Adrenal gland (tissue), 9 donors: ENCODE measurements at regions not wholly inside any gene's neighbourhood (a gene's known extent, or its start where the extent isn't known, plus 50 kb on each side); places are given as distances from the start of the nearest gene placed in this dataset.

Experiments
- DNase-seq, 7 donors: peaks; one replicate each; pipeline ENCODE4 v3.0.0-alpha.2; 2019 to 2020
- H3K27ac ChIP-seq, 5 donors: fragments of 200-600 bp; sonication (generic) in 4 of 5; 1 replicate in 3 of 5; 2 replicates in 2 of 5; pipeline versions ENCODE4 v1.5.1 to v1.8.0; 2016 to 2020; ENCODE audit warnings: mild to moderate bottlenecking in 1 of 5
- H3K27me3 ChIP-seq: fragments of 200-600 bp; 2 replicates; pipeline ENCODE4 v1.8.0; 2021
- H3K36me3 ChIP-seq, 2 donors: fragments of 200-600 bp; replicated peaks in 1 of 2; 1 replicate in 1 of 2; 2 replicates in 1 of 2; pipeline versions ENCODE4 v1.5.1 to v1.8.0; 2018 to 2022
- H3K4me1 ChIP-seq, 2 donors: fragments of 200-600 bp; replicated peaks in 1 of 2; 1 replicate in 1 of 2; 2 replicates in 1 of 2; pipeline versions ENCODE4 v1.5.1 to v1.8.0; 2018 to 2021
- H3K4me3 ChIP-seq, 4 donors: fragments of 200-600 bp; sonication (generic) in 3 of 4; one replicate each; pipeline ENCODE4 v1.5.1; 2016 to 2018
- H3K9me3 ChIP-seq, 3 donors: fragments of 200-600 bp; sonication (generic) in 1 of 3; replicated peaks in 1 of 3; 1 replicate in 2 of 3; 2 replicates in 1 of 3; pipeline versions ENCODE4 v1.5.1 to v1.8.0; 2016 to 2021
- CTCF ChIP-seq, 6 experiments: fragments of 450-650 bp in 4 of 6; fragments of 200-600 bp in 2 of 6; sonication (generic) in 1 of 6; IDR thresholded peaks; 1 replicate in 5 of 6; 2 replicates in 1 of 6; pipeline versions ENCODE4 v1.5.1 to v1.8.0; 2016 to 2021; ENCODE audit warnings: antibody characterized with exemption in 6 of 6, mild to moderate bottlenecking in 2 of 6, moderate library complexity in 1 of 6
- POLR2A ChIP-seq, 2 donors: fragments of 450-650 bp; IDR thresholded peaks; one replicate each; pipeline ENCODE4 v1.6.1; 2017; ENCODE audit warnings: antibody characterized with exemption in 2 of 2, mild to moderate bottlenecking in 2 of 2, moderate library complexity in 1 of 2
- WGBS, 4 donors: extraction: QIAGEN DNeasy Blood & Tissue Kit in 2 of 4; methylation state at CpG; one replicate each; pipeline versions ENCODE4 v1.1.5 to v1.1.7; 2013 to 2017; 5-methylcytosine and 5-hydroxymethylcytosine counted together
- intact Hi-C, 2 donors: fragments of 100-400 bp; cut with DNase I; formaldehyde crosslinking; loops; one replicate each; pipeline versions ENCODE4 v1.14.1 to v1.15.0; 2022 to 2023
- donor health status: healthy with polysubstance abuse.
- donor health status: Bipolar disorder and iron deficiency.
- donor health status: DM: yes; HTN: yes; CAD: no.
- donor health status: DM: no; HTN: no; CAD: no.
- donor health status: DM: no; HTN: no; CAD: no.

- Histone ChIP-seq H3K36me3 (no peaks in the 10 kb centered on the region), H3K9me3 (no peaks in the 10 kb centered on the region), H3K4me1 (no peaks in the 10 kb centered on the region), H3K27ac (no peak overlapping the region), H3K27me3 (no peaks in the 10 kb centered on the region), H3K4me3 (no peak overlapping the region)
- DNase-seq = no peak
- TF ChIP-seq POLR2A (IDR thresholded peaks at IDR 0.05) (no peak), CTCF (IDR thresholded peaks at IDR 0.05) (no peak)
- intact Hi-C loops = no loop called here
- 75 to 82% (median 77%) methylated on average over 3 of the region's 3 CpGs for WGBS, 4 donors
Measured at GRCh38 chr20:54324652-54325285, 116.9 kb downstream of the PFDN4 start.

GRCh38 chr20:54335299-54335698 is 127.4 kb downstream of the PFDN4 start:
- H3K4me3 ChIP-seq = no peak overlapping the region
- no peaks in the 10 kb centered on the region for H3K9me3 ChIP-seq
- DNase-seq = no peak
- intact Hi-C loops = no loop called here
- H3K36me3 ChIP-seq = no peaks in the 10 kb centered on the region
- TF ChIP-seq POLR2A (IDR thresholded peaks at IDR 0.05) = no peak
- no peak for TF ChIP-seq CTCF (IDR thresholded peaks at IDR 0.05)
- H3K27me3 ChIP-seq = no peaks in the 10 kb centered on the region
- no peak overlapping the region for H3K27ac ChIP-seq
- no peaks in the 10 kb centered on the region for H3K4me1 ChIP-seq
- 68 to 88% (median 74%) methylated on average over 2 of the region's 2 CpGs for WGBS, 4 donors

- 88 to 97% (median 93%) methylated on average over 1 of the region's 1 CpG for WGBS, 4 donors
- H3K36me3 ChIP-seq = no peaks in the 10 kb centered on the region
- intact Hi-C loops = no loop called here
Measured at GRCh38 chr20:54337144-54337543, 129.3 kb downstream of the PFDN4 start.

GRCh38 chr20:54339093-54339492 is 131.2 kb downstream of the PFDN4 start:
- no peaks in the 10 kb centered on the region for H3K9me3 ChIP-seq
- no peaks in the 10 kb centered on the region for H3K27me3 ChIP-seq
- no peaks in the 10 kb centered on the region for H3K36me3 ChIP-seq
- H3K4me1 ChIP-seq = no peaks in the 10 kb centered on the region
- intact Hi-C loops = no loop called here
- WGBS, 4 donors = 77 to 86% (median 79%) methylated on average over 7 of the region's 7 CpGs
- no peak for TF ChIP-seq POLR2A (IDR thresholded peaks at IDR 0.05)
- no peak for TF ChIP-seq CTCF (IDR thresholded peaks at IDR 0.05)
- H3K27ac ChIP-seq = no peak overlapping the region
- H3K4me3 ChIP-seq = no peak overlapping the region
- no peak for DNase-seq

More at GRCh38 chr20:54337144-54337543, 129.3 kb downstream of the PFDN4 start:
- Histone ChIP-seq H3K27me3 (no peaks in the 10 kb centered on the region), H3K9me3 (no peaks in the 10 kb centered on the region), H3K27ac (no peak overlapping the region), H3K4me1 (no peaks in the 10 kb centered on the region), H3K4me3 (no peak overlapping the region)
- DNase-seq = no peak
- no peak for TF ChIP-seq CTCF (IDR thresholded peaks at IDR 0.05)
- TF ChIP-seq POLR2A (IDR thresholded peaks at IDR 0.05) = no peak
